Endodermal cell (in vitro differentiated cells): ENCODE measurements at regions not wholly inside any gene's neighbourhood (a gene's known extent, or its start where the extent isn't known, plus 50 kb on each side); places are given as distances from the start of the nearest gene placed in this dataset.

Experiments
- DNase-seq: peaks from one replicate; pipeline ENCODE4 v3.0.0-alpha.2; 2017
- H3K27ac ChIP-seq: 2 replicates; pipeline ENCODE4 v1.5.1; 2013; ENCODE audit warnings: mild to moderate bottlenecking, low read depth, low read length, moderate library complexity
- H3K27me3 ChIP-seq: 2 replicates; pipeline ENCODE4 v1.6.1; 2013; ENCODE audit warnings: mild to moderate bottlenecking, low read length, moderate library complexity; ENCODE audit not compliant: insufficient read depth, control insufficient read depth, poor library complexity, severe bottlenecking
- H3K36me3 ChIP-seq: 2 replicates; pipeline ENCODE4 v1.7.0; 2013; ENCODE audit warnings: mild to moderate bottlenecking, low read length, moderate library complexity; ENCODE audit not compliant: control insufficient read depth, insufficient read depth
- H3K4me1 ChIP-seq: one replicate; pipeline ENCODE4 v1.7.0; 2013; ENCODE audit warnings: low read length; ENCODE audit not compliant: control insufficient read depth, insufficient read depth
- H3K4me3 ChIP-seq: 2 replicates; pipeline ENCODE4 v1.5.1; 2013; ENCODE audit warnings: mild to moderate bottlenecking, low read length, moderate library complexity
- H3K9ac ChIP-seq: 2 replicates; pipeline ENCODE4 v1.6.1; 2013; ENCODE audit warnings: mild to moderate bottlenecking, low read length, moderate library complexity; ENCODE audit not compliant: poor library complexity, severe bottlenecking; ENCODE audit errors: extremely low read depth
- H3K9me3 ChIP-seq: 2 replicates; pipeline ENCODE4 v1.6.1; 2013; ENCODE audit warnings: mild to moderate bottlenecking, low read length, moderate library complexity; ENCODE audit not compliant: control insufficient read depth
- H3K27ac Mint-ChIP-seq: 2 replicates; pipeline ENCODE4 v1.8.0; 2020; ENCODE audit warnings: mixed read lengths
- H3K27me3 Mint-ChIP-seq: 2 replicates; pipeline ENCODE4 v1.8.0; 2021; ENCODE audit warnings: mild to moderate bottlenecking, mixed read lengths; ENCODE audit not compliant: insufficient read depth
- H3K36me3 Mint-ChIP-seq: 2 replicates; pipeline ENCODE4 v1.8.0; 2020; ENCODE audit warnings: low read depth, mixed read lengths
- H3K4me1 Mint-ChIP-seq: 2 replicates; pipeline ENCODE4 v1.8.0; 2020; ENCODE audit warnings: mixed read lengths
- H3K4me3 Mint-ChIP-seq: 2 replicates; pipeline ENCODE4 v1.8.0; 2020; ENCODE audit warnings: mild to moderate bottlenecking, moderate library complexity, mixed read lengths
- H3K9me3 Mint-ChIP-seq: 2 replicates; pipeline ENCODE4 v1.8.0; 2020; ENCODE audit warnings: mild to moderate bottlenecking, mixed read lengths
- WGBS, 2 experiments: methylation state at CpG; one replicate each; pipeline versions ENCODE4 v1.1.5 to v1.1.7; 2013; ENCODE audit warnings: missing lambda C conversion rate in 2 of 2, mixed read lengths in 1 of 2; ENCODE audit not compliant: insufficient coverage in 1 of 2, insufficient read length in 1 of 2; 5-methylcytosine and 5-hydroxymethylcytosine counted together
- TF ChIP-seq, protein P1 (sequence below): fragments of 200-600 bp; sonication (generic); conservative IDR thresholded peaks from 2 replicates; pipeline ENCODE4 v1.5.0; 2021; ENCODE audit warnings: antibody characterized with exemption, mild to moderate bottlenecking

DNA sequence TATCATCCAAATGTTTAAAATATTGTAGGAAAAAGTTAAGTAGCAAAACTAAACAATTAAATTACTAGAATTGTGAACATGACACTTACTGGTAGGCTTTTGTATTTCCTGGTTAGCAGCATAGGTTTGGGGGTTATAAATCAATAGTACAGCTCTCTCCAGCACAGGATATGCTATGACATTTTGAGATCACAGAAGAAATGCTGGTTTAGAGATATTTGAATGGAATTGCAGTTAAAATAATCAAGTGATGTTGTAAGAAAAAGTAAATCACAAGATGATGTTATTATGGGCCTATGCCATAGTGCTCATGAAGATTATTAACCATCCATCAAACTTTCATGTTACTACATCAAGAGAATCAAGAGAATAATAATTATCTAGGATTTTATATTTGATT lies 1079.9 kb upstream of the SLIT2 start:
- no peaks in the 10 kb centered on the region for H3K36me3 ChIP-seq
- H3K27ac Mint-ChIP-seq = no peak overlapping the region

GRCh38 chr4:19167311-19167710 lies 1084.4 kb upstream of the SLIT2 start:
- Histone ChIP-seq H3K36me3 (no peaks in the 10 kb centered on the region), H3K4me3 (no peak overlapping the region), H3K27me3 (no peaks in the 10 kb centered on the region), H3K27ac (no peak overlapping the region), H3K9ac (no peak overlapping the region), H3K4me1 (no peaks in the 10 kb centered on the region), H3K9me3 (peaks cover 5% of the 10 kb centered on the region)
- TF ChIP-seq, protein P1, sequence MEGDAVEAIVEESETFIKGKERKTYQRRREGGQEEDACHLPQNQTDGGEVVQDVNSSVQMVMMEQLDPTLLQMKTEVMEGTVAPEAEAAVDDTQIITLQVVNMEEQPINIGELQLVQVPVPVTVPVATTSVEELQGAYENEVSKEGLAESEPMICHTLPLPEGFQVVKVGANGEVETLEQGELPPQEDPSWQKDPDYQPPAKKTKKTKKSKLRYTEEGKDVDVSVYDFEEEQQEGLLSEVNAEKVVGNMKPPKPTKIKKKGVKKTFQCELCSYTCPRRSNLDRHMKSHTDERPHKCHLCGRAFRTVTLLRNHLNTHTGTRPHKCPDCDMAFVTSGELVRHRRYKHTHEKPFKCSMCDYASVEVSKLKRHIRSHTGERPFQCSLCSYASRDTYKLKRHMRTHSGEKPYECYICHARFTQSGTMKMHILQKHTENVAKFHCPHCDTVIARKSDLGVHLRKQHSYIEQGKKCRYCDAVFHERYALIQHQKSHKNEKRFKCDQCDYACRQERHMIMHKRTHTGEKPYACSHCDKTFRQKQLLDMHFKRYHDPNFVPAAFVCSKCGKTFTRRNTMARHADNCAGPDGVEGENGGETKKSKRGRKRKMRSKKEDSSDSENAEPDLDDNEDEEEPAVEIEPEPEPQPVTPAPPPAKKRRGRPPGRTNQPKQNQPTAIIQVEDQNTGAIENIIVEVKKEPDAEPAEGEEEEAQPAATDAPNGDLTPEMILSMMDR = no peak
- Mint-ChIP-seq H3K4me3 (no peak overlapping the region), H3K4me1 (peaks cover 7% of the 10 kb centered on the region), H3K36me3 (no peaks in the 10 kb centered on the region), H3K27ac (no peak overlapping the region), H3K9me3 (peaks cover 7% of the 10 kb centered on the region), H3K27me3 (no peaks in the 10 kb centered on the region)
- DNase-seq = no peak

More for the DNA sequence above, 1079.9 kb upstream of the SLIT2 start:
- Mint-ChIP-seq H3K4me3 (no peak overlapping the region), H3K4me1 (peaks cover 7% of the 10 kb centered on the region), H3K27me3 (no peaks in the 10 kb centered on the region), H3K9me3 (peaks cover 2% of the 10 kb centered on the region), H3K36me3 (no peaks in the 10 kb centered on the region)
- H3K27ac ChIP-seq = no peak overlapping the region
- H3K9me3 ChIP-seq = no peaks in the 10 kb centered on the region
- H3K9ac ChIP-seq = no peak overlapping the region
- H3K27me3 ChIP-seq = no peaks in the 10 kb centered on the region
- no peak overlapping the region for H3K4me3 ChIP-seq
- DNase-seq = no peak
- H3K4me1 ChIP-seq = no peaks in the 10 kb centered on the region
- TF ChIP-seq, protein P1 = no peak

- H3K27ac ChIP-seq = no peak overlapping the region
- Mint-ChIP-seq H3K27ac (no peak overlapping the region), H3K9me3 (peaks cover 7% of the 10 kb centered on the region), H3K27me3 (no peaks in the 10 kb centered on the region), H3K4me1 (peaks cover 7% of the 10 kb centered on the region), H3K36me3 (no peaks in the 10 kb centered on the region), H3K4me3 (no peak overlapping the region)
- TF ChIP-seq, protein P1 = no peak
- no peaks in the 10 kb centered on the region for H3K36me3 ChIP-seq
- H3K4me1 ChIP-seq = no peaks in the 10 kb centered on the region
- H3K9me3 ChIP-seq = peaks cover 5% of the 10 kb centered on the region
- H3K27me3 ChIP-seq = no peaks in the 10 kb centered on the region
- DNase-seq = no peak
- no peak overlapping the region for H3K9ac ChIP-seq
- 90 to 94% methylated on average over 2 of the region's 2 CpGs for WGBS, 2 experiments
- no peak overlapping the region for H3K4me3 ChIP-seq
Observed at GRCh38 chr4:19164334-19164733, 1087.4 kb upstream of the SLIT2 start.
